K562 (cell line): ENCODE measurements at regions not wholly inside any gene's neighbourhood (a gene's known extent, or its start where the extent isn't known, plus 50 kb on each side); places are given as distances from the start of the nearest gene placed in this dataset.

ENCODE experiments used
- ATAC-seq: fragments of 200-7000 bp; cut with Tn5 transposase; 3 replicates; pipeline ENCODE4 v1.9.1; 2020; ENCODE audit warnings: moderate library complexity
- BruUV-seq: library from RNA; stranded (reverse); fragments of 400-500 nt; replicated peaks from 2 replicates; lab custom pipeline; 2021; lab: Mats Ljungman, UMichigan
- CTCF ChIA-PET: fragments of 300-600 bp; formaldehyde crosslinking; extraction: SDS; loops from one replicate; lab custom pipeline; 2021; ENCODE audit warnings: low intra/inter-chr PET ratio; lab: Yijun Ruan, JAX
- POLR2A ChIA-PET: fragments of 300-600, 350-650 bp; sonication (Branson Sonifier 250); formaldehyde crosslinking; extraction: SDS; loops from one replicate; lab custom pipeline; 2021; ENCODE audit warnings: antibody characterized with exemption, inconsistent platforms; lab: Yijun Ruan, JAX
- DNase-seq, 4 experiments: peaks; one replicate each; pipeline versions ENCODE4 v3.0.0 to v3.0.0-alpha.2; 2011 to 2018; ENCODE audit warnings: low spot score in 3 of 4, mixed read lengths in 3 of 4; ENCODE audit errors: extremely low read depth in 1 of 4
- FAIRE-seq: peaks from 2 replicates; lab custom pipeline; 2011; peaks lifted over from hg19 to GRCh38; lab: Jason Lieb, UNC
- H2AFZ ChIP-seq: 2 replicates; pipeline ENCODE4 v1.6.0; 2011; ENCODE audit warnings: low read depth, low read length, control low read depth, inconsistent platforms
- H3K27ac ChIP-seq: fragments of 200-600 bp; 3 replicates; pipeline ENCODE4 v1.8.0; 2011; ENCODE audit warnings: low read depth, mild to moderate bottlenecking, control low read depth, inconsistent platforms, low read length, moderate library complexity, mixed read lengths; ENCODE audit errors: extremely low read depth
- H3K27me3 ChIP-seq, 2 experiments: fragments of 300-600 bp in 1 of 2; 2 replicates in 1 of 2; 3 replicates in 1 of 2; pipeline versions ENCODE4 v1.6.0 to v1.8.0; 2011; ENCODE audit warnings: inconsistent platforms in 2 of 2, low read length in 2 of 2, mild to moderate bottlenecking in 1 of 2, mixed read lengths in 1 of 2, moderate library complexity in 1 of 2; ENCODE audit not compliant: control insufficient read depth in 2 of 2, insufficient read depth in 2 of 2
- H3K36me3 ChIP-seq: fragments of 300-600 bp; 3 replicates; pipeline ENCODE4 v1.8.0; 2011; ENCODE audit warnings: mild to moderate bottlenecking, low read length, inconsistent platforms; ENCODE audit not compliant: control insufficient read depth, insufficient read depth
- H3K4me1 ChIP-seq, 2 experiments: fragments of 200-600 bp in 1 of 2; replicated peaks in 1 of 2; 2 replicates in 1 of 2; 3 replicates in 1 of 2; pipeline versions ENCODE4 v1.5.1 to v1.8.0; 2011; ENCODE audit warnings: inconsistent platforms in 2 of 2, low read length in 2 of 2, mild to moderate bottlenecking in 1 of 2, mixed read lengths in 1 of 2, moderate library complexity in 1 of 2; ENCODE audit not compliant: control insufficient read depth in 2 of 2, insufficient read depth in 2 of 2
- H3K4me2 ChIP-seq: 2 replicates; pipeline ENCODE4 v1.6.1; 2011; ENCODE audit warnings: low read length, control low read depth, inconsistent platforms, mixed read lengths; ENCODE audit not compliant: insufficient read depth
- H3K4me3 ChIP-seq: fragments of 200-600 bp; sonication (generic), shearing (Covaris generic); 2 replicates; pipeline ENCODE4 v1.5.1; 2016; ENCODE audit warnings: control low read depth, inconsistent platforms
- H3K79me2 ChIP-seq: fragments of 200-600 bp; 3 replicates; pipeline ENCODE4 v1.8.0; 2011; ENCODE audit warnings: low read length, inconsistent platforms; ENCODE audit not compliant: control insufficient read depth, insufficient read depth
- H3K9ac ChIP-seq, 2 experiments: 2 replicates each; pipeline versions ENCODE4 v1.6.0 to v1.6.1; 2011; ENCODE audit warnings: low read depth in 2 of 2, low read length in 2 of 2, control low read depth in 1 of 2, inconsistent platforms in 1 of 2, mild to moderate bottlenecking in 1 of 2, mixed read lengths in 1 of 2; ENCODE audit not compliant: insufficient read depth in 1 of 2
- H3K9me1 ChIP-seq: one replicate; pipeline ENCODE4 v1.6.0; 2011; ENCODE audit warnings: inconsistent platforms, mild to moderate bottlenecking, low read length, moderate library complexity; ENCODE audit not compliant: control insufficient read depth, insufficient read depth
- H3K9me3 ChIP-seq: replicated peaks from 2 replicates; pipeline ENCODE4 v1.5.1; 2011; ENCODE audit warnings: low read depth, low read length, inconsistent platforms; ENCODE audit not compliant: control insufficient read depth, insufficient read depth
- H4K20me1 ChIP-seq: replicated peaks from 2 replicates; pipeline ENCODE4 v1.6.1; 2011; ENCODE audit warnings: low read length, inconsistent platforms, mixed read lengths; ENCODE audit not compliant: control insufficient read depth, insufficient read depth
- ELK1 ChIP-seq: sonication (generic); formaldehyde crosslinking; IDR thresholded peaks from 2 replicates; pipeline ENCODE4 v1.8.1; 2022; ENCODE audit warnings: missing genetic modification reagents
- GABPA ChIP-seq: fragments of 200-800 bp; sonication (Bioruptor generic); conservative IDR thresholded peaks from 2 replicates; pipeline ENCODE4 v1.6.1; 2016; ENCODE audit warnings: low read depth, missing genetic modification characterization, missing compliant biosample characterization
- SMC3 ChIP-seq: conservative IDR thresholded peaks from 2 replicates; pipeline ENCODE4 v1.6.1; 2011; ENCODE audit warnings: low read depth, low read length, improper control_type of control experiment; ENCODE audit not compliant: insufficient read depth
- TSHZ1 ChIP-seq: fragments of 250-450 bp; sonication (Bioruptor Pico); IDR thresholded peaks from 2 replicates; pipeline ENCODE4 v1.4.0; 2020; ENCODE audit warnings: mild to moderate bottlenecking, moderate library complexity
- UBTF ChIP-seq, 2 experiments: IDR thresholded peaks; 2 replicates each; pipeline ENCODE4 v1.6.1; 2012; ENCODE audit warnings: improper control_type of control experiment in 2 of 2, low read depth in 2 of 2, low read length in 2 of 2, borderline replicate concordance in 1 of 2
- USF2 ChIP-seq: sonication (generic); formaldehyde crosslinking; IDR thresholded peaks from 2 replicates; pipeline ENCODE4 v1.5.0; 2020; ENCODE audit warnings: missing genetic modification reagents
- WGBS: fragments of 100-300 bp; shearing (Covaris generic); methylation state at CpG from one replicate; pipeline ENCODE4 v1.1.6; 2016; ENCODE audit warnings: low coverage, mixed read lengths; ENCODE audit not compliant: insufficient coverage; ENCODE audit errors: missing lambda C conversion rate; 5-methylcytosine and 5-hydroxymethylcytosine counted together
- in situ Hi-C: fragments of 300-500 bp; cut with MboI; formaldehyde crosslinking; loops from 4 replicates; pipeline ENCODE4 v1.15.0; 2018; ENCODE audit warnings: inconsistent platforms, mixed read lengths
- intact Hi-C: fragments of 100-400 bp; cut with micrococcal nuclease; formaldehyde crosslinking; loops from 2 replicates; pipeline ENCODE4 v1.14.2; 2022

DNA sequence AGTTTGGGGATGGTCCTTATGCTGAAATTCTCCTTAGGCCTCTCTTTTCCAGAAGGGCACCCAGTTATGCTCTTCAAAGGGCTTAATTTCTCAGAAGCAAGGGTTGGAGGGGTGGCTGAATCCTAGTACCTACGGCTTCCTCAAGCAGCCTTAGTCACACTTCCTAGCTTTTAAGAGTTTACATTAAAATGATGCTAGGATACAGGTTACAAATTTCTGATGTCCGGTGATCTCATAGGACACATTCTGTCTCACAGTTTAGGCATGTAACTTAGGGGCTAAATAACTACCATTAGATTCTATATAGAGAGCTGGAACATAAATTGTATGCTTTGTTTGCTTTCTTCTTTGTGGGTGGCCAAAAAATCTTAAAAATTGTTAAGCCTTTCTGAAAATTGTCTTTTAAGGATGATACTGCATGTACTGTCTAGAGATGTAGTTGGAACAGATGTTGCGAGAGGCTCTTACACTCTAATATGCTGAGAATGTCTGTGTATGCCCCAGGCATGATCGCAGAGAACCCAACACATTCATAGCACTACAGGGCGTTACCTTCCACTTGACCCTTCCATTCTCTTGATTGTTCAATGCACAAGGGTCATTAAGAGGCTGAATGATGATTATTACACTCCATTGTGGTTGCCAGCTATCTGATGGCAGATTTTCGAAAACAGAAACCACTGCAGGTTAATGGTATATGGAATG, 139.1 kb downstream of the TMEM38B start:
- in situ Hi-C loops (loop anchor here (25.0 kb wide), 1 partner anchor 221 kb away; no protein-coding TSS in a partner anchor), intact Hi-C loops (no loop called here)
- H2AFZ ChIP-seq: no peak overlapping the region
- no peaks in the 10 kb centered on the region for H3K9me1 ChIP-seq
- H3K27ac ChIP-seq: no peak overlapping the region
- H3K9ac ChIP-seq: no peak overlapping the region
- no peak overlapping the region for H3K4me2 ChIP-seq
- no peak for DNase-seq
- H4K20me1 ChIP-seq: no peaks in the 10 kb centered on the region; the same call in 1 of the 2 replicates
- ChIA-PET CTCF (interaction anchor here (0.7 kb wide), 1 partner anchor 225 kb away, joined by 3 read pairs; no protein-coding TSS in a partner anchor), POLR2A (interaction anchor here (0.7 kb wide), 1 partner anchor 98 kb away, joined by 3 read pairs; no protein-coding TSS in a partner anchor)
- H3K79me2 ChIP-seq: no peaks in the 10 kb centered on the region
- FAIRE-seq: no peak
- H3K4me1 ChIP-seq: no peaks in the 10 kb centered on the region; a peak in 1 of 5 replicates
- 7% methylated on average over 6 of the region's 6 CpGs for WGBS
- BruUV-seq: no TSS peak
- no peak overlapping the region for H3K4me3 ChIP-seq
- ATAC-seq: no peak
- H3K36me3 ChIP-seq: no peaks in the 10 kb centered on the region
- no peak for TF ChIP-seq TSHZ1 (CRISPR knock-in tag)
- TF ChIP-seq SMC3: no peak
- TF ChIP-seq UBTF (IDR thresholded peaks at IDR 0.05; ENCODE audit: borderline replicate concordance in 1 of 2, low read depth in 2 of 2, low read length in 2 of 2): no peak
- no peak for TF ChIP-seq USF2
- no peak for TF ChIP-seq ELK1 (CRISPR knock-in tag)
- TF ChIP-seq GABPA (tag): no peak
- no peaks in the 10 kb centered on the region for H3K27me3 ChIP-seq
- no peaks in the 10 kb centered on the region for H3K9me3 ChIP-seq
